ENCODE measurements at regions not wholly inside any gene's neighbourhood (a gene's known extent, or its start where the extent isn't known, plus 50 kb on each side); places are given as distances from the start of the nearest gene placed in this dataset.

DNA sequence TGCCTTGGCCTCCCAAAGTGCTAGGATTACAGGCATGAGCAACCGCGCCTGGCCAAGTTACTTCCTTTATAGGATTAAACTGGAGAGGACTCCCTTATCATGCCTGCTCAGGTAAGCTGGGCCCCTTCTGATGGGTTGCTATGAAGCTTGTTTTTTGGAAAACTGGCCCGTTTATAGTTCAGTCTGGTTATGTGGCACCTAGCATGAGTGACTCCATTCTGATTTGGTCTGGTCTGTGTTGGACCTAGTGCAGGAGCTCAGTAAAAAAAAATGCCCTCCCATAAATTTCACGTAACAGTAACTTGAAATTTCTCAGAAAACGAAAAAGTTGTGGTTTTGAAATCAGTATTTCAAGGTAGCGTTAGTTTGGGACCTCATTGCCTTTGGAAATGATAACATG is 448.4 kb downstream of the HACE1 start:
- DNase-seq = no peak

- no peak for DNase-seq
Observed at GRCh38 chr6:104409913-104410312, 449.8 kb downstream of the HACE1 start.

- no peak for DNase-seq
Observed at GRCh38 chr6:104407957-104408356, 451.8 kb downstream of the HACE1 start.

- DNase-seq = no peak
Observed at GRCh38 chr6:104404377-104404776, 455.3 kb downstream of the HACE1 start.

DNA sequence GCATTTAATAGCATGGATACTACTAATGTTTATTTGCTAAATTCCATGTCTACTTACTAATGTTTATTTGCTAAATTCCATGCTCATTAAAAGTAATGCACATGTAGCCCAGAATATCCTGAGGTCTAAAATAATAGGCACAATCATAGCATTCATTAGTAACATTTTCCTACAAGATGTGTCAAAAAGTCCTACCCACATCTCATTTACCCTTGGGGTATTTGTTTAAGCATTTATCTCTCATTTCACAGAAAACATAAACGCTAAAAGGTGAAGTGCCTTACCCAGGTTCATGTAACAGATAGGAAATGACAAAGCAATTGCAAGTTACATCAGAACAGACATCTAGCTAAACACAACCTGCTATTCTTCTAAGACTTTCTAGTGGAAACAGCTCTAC is 457.1 kb downstream of the HACE1 start:
- no peak for DNase-seq

DNA sequence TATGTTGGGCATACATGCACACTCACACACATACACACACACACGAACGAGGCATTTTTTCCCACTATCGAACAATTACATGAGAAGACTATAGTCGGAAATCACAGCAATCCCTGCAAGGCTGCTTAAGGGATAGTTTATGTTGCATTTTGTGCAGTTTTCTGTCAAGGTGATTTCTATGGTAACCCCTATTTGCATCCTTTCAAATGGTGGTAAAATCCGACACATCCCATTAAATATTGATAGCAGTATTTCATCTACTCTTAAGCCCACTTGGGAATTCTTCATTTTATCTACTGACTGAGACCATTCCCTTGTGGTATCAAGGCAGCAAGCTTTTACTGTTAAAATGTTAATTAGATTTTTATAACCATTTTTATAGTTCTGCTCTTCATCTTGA is 457.8 kb downstream of the HACE1 start:
- no peak for DNase-seq

DNA sequence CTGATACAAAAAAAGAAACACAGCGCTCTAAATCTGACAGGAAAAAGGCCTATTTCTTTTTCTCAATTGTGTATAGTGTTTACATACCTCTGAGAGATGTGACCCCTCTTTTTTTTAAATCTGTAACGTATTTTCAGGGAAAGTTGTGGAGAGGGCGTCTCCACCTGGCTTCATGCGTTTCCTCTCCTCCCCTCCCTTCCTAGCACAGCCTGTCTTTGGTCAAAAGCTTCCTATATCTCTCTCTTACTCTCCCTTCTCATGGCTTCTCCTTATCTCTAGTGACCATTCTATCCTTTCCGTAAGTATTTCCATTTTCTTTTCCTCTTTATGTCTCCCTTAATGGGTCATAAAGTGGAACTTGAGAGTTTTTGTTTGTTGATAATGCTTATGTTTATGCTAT is 458.9 kb downstream of the HACE1 start:
- no peak for DNase-seq

GRCh38 chr6:104396077-104396476 is 463.6 kb downstream of the HACE1 start:
- DNase-seq = no peak

DNA sequence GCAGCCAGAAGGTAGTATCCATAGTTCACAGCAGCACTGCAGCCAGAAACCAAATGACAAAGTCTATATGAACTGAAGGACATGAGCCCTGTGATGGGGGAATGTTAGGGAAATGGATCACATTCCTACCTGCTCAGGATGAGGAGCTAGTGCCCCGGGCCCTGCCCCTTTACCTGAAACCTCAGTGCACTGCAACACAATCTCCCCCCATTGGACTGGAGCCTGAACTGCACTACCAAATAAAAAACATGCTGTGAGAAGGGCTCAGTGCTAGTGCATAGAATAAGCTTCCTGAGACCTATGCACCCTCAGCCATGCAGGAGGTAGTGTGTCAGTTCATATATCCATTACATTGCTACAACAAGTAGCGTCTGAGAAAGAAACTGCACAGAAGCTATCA is 477.8 kb downstream of the HACE1 start:
- no peak for DNase-seq

DNA sequence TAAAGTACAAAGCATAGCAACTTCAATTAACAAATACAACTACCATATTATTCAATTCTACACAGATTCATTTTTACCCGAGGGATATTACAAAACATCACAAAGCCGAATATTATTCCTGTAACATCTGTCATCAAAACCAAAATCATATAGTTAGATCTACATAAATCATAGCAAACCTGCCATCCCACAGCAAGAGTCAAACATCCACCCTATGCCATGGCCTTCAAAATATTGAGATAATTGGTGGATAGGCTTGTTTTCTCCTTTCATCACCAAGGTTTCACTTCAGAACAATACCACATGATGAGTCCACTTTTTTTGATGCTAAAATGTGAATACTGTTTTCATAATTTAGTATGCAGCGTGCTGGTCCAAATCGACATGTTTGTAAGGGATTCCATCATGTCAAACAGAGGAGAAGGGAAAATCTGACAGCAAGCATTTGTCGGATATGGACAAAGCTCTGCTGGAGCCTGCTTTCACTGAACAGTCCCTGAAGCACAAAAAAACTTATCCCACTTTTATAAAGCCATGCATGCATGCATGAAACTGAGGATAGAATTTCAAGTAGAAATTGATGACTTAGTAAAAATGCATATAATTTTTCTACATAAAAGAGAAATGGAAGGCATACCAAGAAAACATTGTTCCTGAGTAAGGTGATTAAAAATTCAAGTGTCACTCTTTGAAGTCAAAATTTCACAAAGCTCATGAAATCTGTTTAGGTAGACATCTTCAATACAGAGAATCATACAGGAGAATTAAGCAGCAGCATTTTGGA is 494.1 kb downstream of the HACE1 start:
- no peak for DNase-seq

GRCh38 chr6:104357928-104358327 is 501.8 kb downstream of the HACE1 start:
- no peak for DNase-seq

- DNase-seq = no peak
Observed at GRCh38 chr6:104356197-104356596, 503.5 kb downstream of the HACE1 start.

DNA sequence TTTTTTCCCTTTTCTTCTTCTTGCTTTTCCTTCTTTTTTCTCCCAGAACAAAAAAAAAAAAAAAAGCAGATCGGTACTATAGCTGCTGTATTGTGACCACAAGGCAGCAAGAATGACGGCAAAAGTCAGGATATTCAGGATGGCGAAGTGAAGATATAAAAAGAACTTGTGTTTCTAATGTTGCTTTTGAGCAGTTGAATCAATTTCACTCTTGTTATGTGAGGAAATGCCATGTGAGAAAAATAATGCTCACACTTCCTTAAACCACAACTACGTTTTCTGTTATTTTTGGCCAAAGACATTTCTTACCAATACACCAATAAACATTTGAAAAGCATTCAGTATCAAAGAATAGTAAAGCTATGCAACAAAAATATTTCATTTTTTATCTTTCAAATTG is 510.5 kb downstream of the HACE1 start:
- no peak for DNase-seq

DNA sequence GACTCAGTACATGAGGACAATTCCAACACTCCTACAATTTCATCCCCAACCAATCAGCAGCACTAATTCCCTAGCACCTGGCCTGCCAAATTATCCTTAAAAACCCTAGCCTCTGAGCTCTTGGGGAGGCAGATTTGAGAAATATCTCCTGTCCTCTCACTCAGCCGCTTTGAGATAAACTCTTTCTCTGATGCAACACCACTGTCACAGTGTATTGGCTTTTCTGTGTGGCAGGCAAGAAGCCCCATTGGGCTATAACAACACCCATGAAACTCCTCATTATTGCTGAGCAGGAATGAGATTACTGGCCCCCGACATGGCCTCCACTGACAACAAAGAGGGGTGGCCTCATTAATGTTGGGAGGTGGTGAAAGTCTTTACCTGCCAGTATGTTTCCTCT is 515.5 kb downstream of the HACE1 start:
- DNase-seq = no peak

DNA sequence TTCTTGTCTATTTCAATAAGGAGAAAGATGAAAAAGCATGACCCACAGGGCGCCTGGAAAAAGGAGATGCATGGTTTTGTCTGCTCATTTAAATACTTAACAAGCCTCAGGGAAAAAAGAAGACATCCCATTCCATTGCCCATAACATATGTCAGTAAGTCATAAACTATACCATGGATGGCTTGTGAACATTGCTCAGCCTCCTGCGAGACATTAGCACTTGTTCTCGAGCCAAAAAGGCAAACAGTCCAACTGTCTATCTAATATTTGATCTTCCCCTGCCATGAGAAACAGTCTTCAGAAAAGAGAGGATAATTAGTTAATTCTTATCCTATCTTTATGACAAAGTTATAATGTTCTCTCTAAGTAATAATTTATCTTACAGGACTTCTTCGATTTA is 527.4 kb downstream of the HACE1 start:
- no peak for DNase-seq

GRCh38 chr6:104326173-104327001 is 533.3 kb downstream of the HACE1 start:
- no peak for DNase-seq

- DNase-seq = no peak
Observed at GRCh38 chr6:104325341-104326172, 534.2 kb downstream of the HACE1 start.

DNA sequence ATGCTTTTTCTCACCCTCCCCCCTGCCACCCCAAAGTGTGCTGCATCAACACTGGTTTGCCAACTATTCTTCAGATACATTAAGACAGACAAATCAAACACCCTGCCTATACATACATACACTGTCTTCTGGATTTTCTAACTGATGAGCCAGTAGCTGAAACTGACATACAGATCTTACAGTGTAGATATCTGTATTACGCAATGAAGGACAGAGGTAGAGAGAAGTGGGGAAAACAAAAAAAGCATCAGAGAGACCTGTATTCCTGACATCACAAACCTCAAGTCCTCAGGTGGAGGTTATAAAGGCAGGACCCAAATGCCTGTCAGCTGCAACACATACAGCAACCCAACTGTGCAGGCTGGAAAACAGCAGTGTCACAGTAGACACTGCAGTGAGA is 535.4 kb downstream of the HACE1 start:
- no peak for DNase-seq

DNA sequence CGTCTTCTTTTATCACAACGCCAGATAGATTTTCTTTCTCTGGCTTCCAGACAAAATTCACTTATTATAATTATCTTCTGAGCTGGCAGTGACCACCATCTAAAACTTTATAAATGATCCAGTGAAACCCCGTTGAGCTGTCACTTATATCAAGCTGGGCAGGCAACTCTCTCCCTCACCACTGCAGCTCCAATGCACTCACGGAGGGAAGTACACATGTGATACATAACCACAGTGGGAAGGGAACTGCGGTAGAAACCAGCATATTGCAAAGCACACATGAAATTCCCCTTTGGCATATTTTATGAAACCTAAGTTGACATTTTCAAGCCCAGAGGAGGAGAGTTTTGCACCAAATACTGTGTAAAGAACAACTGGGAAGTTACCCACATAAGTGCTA is 536.9 kb downstream of the HACE1 start:
- no peak for DNase-seq

GRCh38 chr6:104321301-104321700 is 538.4 kb downstream of the HACE1 start:
- DNase-seq = no peak

DNA sequence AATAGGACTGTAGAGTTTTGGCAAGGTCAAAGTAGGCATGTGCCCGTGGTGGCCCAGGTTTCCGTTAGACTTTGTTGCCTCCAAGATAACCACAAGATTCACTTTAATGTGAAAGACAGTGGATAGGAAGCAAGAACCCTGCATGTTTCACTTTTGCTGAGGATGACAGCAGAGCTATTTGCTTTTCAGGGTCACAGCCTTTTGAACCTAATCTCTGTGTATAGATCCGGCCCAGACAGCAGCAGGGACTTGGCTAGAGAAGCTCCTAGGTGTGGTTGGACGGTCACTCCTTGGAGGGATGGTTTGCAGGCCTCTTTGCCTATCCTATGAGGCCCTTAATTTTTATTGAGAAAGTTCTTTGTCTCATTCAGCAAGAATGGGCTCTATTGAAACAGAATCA is 538.8 kb downstream of the HACE1 start:
- DNase-seq = no peak

- DNase-seq = no peak
Observed at GRCh38 chr6:104312851-104313250, 546.9 kb downstream of the HACE1 start.

- DNase-seq = no peak
Observed at GRCh38 chr6:104306211-104306610, 553.5 kb downstream of the HACE1 start.

All from right forelimb (tissue), 1 donor.